ENCODE measurements at regions not wholly inside any gene's neighbourhood (a gene's known extent, or its start where the extent isn't known, plus 50 kb on each side); places are given as distances from the start of the nearest gene placed in this dataset.

- H3K4me1 ChIP-seq (ENCODE audit: control insufficient read depth in 1 of 2, low read depth in 2 of 2): no peaks in the 10 kb centered on the region
- H3K4me3 ChIP-seq: no peak overlapping the region
- no peaks in the 10 kb centered on the region for H3K27me3 ChIP-seq (replicated peaks; ENCODE audit: insufficient read depth)
- H3K36me3 ChIP-seq: no peaks in the 10 kb centered on the region
- DNase-seq (ENCODE audit: low spot score): no peak
- ATAC-seq (ENCODE audit: insufficient number of reproducible peaks, low FRiP score, low read depth): no peak
- TF ChIP-seq CTCF (IDR thresholded peaks at IDR 0.05): no peak
- no peaks in the 10 kb centered on the region for H3K9me3 ChIP-seq
- no peak overlapping the region for H3K27ac ChIP-seq
Observed at GRCh38 chr14:48748151-48748675, 838.0 kb downstream of the RPS29 start.

- no peak overlapping the region for H3K4me3 ChIP-seq
- no peaks in the 10 kb centered on the region for H3K4me1 ChIP-seq (ENCODE audit: control insufficient read depth in 1 of 2, low read depth in 2 of 2)
- H3K27ac ChIP-seq: no peak overlapping the region
- TF ChIP-seq CTCF (IDR thresholded peaks at IDR 0.05): no peak
- no peaks in the 10 kb centered on the region for H3K9me3 ChIP-seq
- no peaks in the 10 kb centered on the region for H3K36me3 ChIP-seq
- DNase-seq (ENCODE audit: low spot score): no peak
- ATAC-seq (ENCODE audit: insufficient number of reproducible peaks, low FRiP score, low read depth): no peak
- H3K27me3 ChIP-seq (replicated peaks; ENCODE audit: insufficient read depth): no peaks in the 10 kb centered on the region
Observed at GRCh38 chr14:48747561-48748089, 838.6 kb downstream of the RPS29 start.

GRCh38 chr14:48744202-48744601 lies 842.0 kb downstream of the RPS29 start:
- Histone ChIP-seq H3K27ac (no peak overlapping the region), H3K27me3 (replicated peaks; ENCODE audit: insufficient read depth) (no peaks in the 10 kb centered on the region), H3K4me1 (ENCODE audit: control insufficient read depth in 1 of 2, low read depth in 2 of 2) (no peaks in the 10 kb centered on the region), H3K36me3 (no peaks in the 10 kb centered on the region), H3K9me3 (no peaks in the 10 kb centered on the region), H3K4me3 (no peak overlapping the region)
- no peak for ATAC-seq (ENCODE audit: insufficient number of reproducible peaks, low FRiP score, low read depth)
- no peak for TF ChIP-seq CTCF (IDR thresholded peaks at IDR 0.05)
- no peak for DNase-seq (ENCODE audit: low spot score)

DNA sequence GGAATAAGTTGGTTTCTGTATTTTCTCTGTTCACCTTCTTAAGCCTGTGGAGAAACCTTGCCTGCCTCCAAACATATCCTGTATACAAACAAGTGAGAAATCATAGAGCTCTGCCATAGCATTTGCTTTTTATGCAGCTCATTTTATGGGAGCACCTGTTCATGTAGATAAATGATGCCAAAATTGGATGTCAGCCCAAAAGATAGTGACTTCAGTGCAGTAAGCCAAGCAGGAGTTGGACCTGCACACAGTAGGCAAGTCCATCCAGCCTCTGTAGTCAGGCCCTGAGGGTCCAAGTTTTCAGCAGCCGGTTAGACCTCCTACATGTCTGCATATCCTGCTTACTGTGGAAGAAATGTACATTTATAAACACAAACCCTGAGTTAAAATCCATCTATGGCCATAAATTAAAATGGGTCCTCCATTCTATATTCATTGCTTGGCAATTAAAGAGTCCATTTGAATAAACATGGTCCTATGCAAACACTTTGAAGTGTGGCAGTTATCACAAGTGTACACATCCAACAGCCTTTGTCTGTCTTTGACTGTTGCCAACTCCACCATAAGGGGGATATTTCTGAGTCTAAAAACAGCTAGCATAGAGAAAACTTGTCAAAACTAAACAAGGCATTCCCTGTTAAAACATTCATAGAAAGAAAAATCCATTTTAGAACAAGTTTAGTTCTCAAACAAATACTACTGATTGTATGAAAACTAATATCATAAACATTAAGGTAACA lies 847.8 kb downstream of the RPS29 start:
- Histone ChIP-seq H3K4me1 (ENCODE audit: control insufficient read depth in 1 of 2, low read depth in 2 of 2) (no peaks in the 10 kb centered on the region), H3K27me3 (replicated peaks; ENCODE audit: insufficient read depth) (no peaks in the 10 kb centered on the region), H3K27ac (no peak overlapping the region), H3K36me3 (no peaks in the 10 kb centered on the region), H3K4me3 (no peak overlapping the region), H3K9me3 (no peaks in the 10 kb centered on the region)
- TF ChIP-seq CTCF (IDR thresholded peaks at IDR 0.05): no peak
- no peak for ATAC-seq (ENCODE audit: insufficient number of reproducible peaks, low FRiP score, low read depth)
- DNase-seq (ENCODE audit: low spot score): no peak

- H3K4me1 ChIP-seq (ENCODE audit: control insufficient read depth in 1 of 2, low read depth in 2 of 2): no peaks in the 10 kb centered on the region
- no peak overlapping the region for H3K4me3 ChIP-seq
- no peaks in the 10 kb centered on the region for H3K36me3 ChIP-seq
- H3K27me3 ChIP-seq (replicated peaks; ENCODE audit: insufficient read depth): no peaks in the 10 kb centered on the region
- H3K9me3 ChIP-seq: no peaks in the 10 kb centered on the region
- TF ChIP-seq CTCF (IDR thresholded peaks at IDR 0.05): no peak
- ATAC-seq (ENCODE audit: insufficient number of reproducible peaks, low FRiP score, low read depth): no peak
- no peak overlapping the region for H3K27ac ChIP-seq
- no peak for DNase-seq (ENCODE audit: low spot score)
Observed at GRCh38 chr14:48735607-48736006, 850.6 kb downstream of the RPS29 start.
